Thoracic aorta (tissue), 2 donors: ENCODE measurements at regions not wholly inside any gene's neighbourhood (a gene's known extent, or its start where the extent isn't known, plus 50 kb on each side); places are given as distances from the start of the nearest gene placed in this dataset.

Experiments
- ATAC-seq: fragments of 150-250 bp; one replicate; pipeline ENCODE4 v1.8.0; 2017; ENCODE audit warnings: low read depth; ENCODE audit not compliant: insufficient number of reproducible peaks, low FRiP score
- DNase-seq: peaks from one replicate; pipeline ENCODE4 v3.0.0-alpha.2; 2020; ENCODE audit warnings: low spot score
- H3K27ac ChIP-seq, 2 donors: fragments of 200-600 bp; sonication (generic); 1 replicate in 1 of 2; 2 replicates in 1 of 2; pipeline ENCODE4 v1.5.1; 2016; ENCODE audit warnings: mild to moderate bottlenecking in 2 of 2, moderate library complexity in 2 of 2
- H3K27me3 ChIP-seq: fragments of 200-600 bp; sonication (generic); replicated peaks from 2 replicates; pipeline ENCODE4 v1.6.0; 2016; ENCODE audit warnings: mild to moderate bottlenecking; ENCODE audit not compliant: insufficient read depth
- H3K36me3 ChIP-seq: fragments of 200-600 bp; sonication (generic); one replicate; pipeline ENCODE4 v1.5.1; 2016
- H3K4me1 ChIP-seq, 2 donors: fragments of 200-600 bp; sonication (generic); 1 replicate in 1 of 2; 2 replicates in 1 of 2; pipeline versions ENCODE4 v1.5.1 to v1.6.0; 2016; ENCODE audit warnings: low read depth in 2 of 2, mild to moderate bottlenecking in 1 of 2; ENCODE audit not compliant: control insufficient read depth in 1 of 2
- H3K4me3 ChIP-seq: fragments of 200-600 bp; sonication (generic); 2 replicates; pipeline ENCODE4 v1.5.1; 2016; ENCODE audit warnings: mild to moderate bottlenecking
- H3K9me3 ChIP-seq: fragments of 200-600 bp; sonication (generic); 2 replicates; pipeline ENCODE4 v1.5.1; 2016
- TF ChIP-seq, protein P1 (sequence below): fragments of 200-600 bp; sonication (generic); IDR thresholded peaks from one replicate; pipeline ENCODE4 v1.5.1; 2019; ENCODE audit warnings: antibody characterized with exemption

DNA sequence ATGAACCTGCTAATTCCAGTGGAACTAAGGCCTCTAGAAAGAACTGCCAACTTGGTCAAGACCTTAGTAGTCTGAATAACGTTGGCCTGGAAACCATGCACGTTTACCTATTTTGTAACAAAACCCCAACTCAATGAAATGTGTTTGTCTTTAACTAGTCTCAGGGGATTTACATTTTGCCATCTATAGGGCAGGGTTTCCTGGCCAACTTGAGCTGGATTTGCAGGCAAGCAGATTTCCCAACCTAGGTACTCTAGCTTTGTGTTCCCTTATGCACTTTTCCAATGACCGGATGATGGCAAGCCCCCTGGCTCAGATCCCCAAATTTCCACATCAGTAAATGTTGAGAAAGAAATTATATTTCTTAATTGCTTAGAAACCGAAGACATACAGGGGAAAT is 114.5 kb downstream of the IRS2 start:
- TF ChIP-seq, protein P1, sequence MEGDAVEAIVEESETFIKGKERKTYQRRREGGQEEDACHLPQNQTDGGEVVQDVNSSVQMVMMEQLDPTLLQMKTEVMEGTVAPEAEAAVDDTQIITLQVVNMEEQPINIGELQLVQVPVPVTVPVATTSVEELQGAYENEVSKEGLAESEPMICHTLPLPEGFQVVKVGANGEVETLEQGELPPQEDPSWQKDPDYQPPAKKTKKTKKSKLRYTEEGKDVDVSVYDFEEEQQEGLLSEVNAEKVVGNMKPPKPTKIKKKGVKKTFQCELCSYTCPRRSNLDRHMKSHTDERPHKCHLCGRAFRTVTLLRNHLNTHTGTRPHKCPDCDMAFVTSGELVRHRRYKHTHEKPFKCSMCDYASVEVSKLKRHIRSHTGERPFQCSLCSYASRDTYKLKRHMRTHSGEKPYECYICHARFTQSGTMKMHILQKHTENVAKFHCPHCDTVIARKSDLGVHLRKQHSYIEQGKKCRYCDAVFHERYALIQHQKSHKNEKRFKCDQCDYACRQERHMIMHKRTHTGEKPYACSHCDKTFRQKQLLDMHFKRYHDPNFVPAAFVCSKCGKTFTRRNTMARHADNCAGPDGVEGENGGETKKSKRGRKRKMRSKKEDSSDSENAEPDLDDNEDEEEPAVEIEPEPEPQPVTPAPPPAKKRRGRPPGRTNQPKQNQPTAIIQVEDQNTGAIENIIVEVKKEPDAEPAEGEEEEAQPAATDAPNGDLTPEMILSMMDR, result no peak
- no peaks in the 10 kb centered on the region for H3K9me3 ChIP-seq
- H3K27me3 ChIP-seq, result no peaks in the 10 kb centered on the region
- no peak overlapping the region for H3K4me3 ChIP-seq
- DNase-seq (no peak), ATAC-seq (no peak)
- no peak overlapping the region for H3K27ac ChIP-seq
- H3K4me1 ChIP-seq, result peaks cover 0 to 13% of the 10 kb centered on the region in 2 donors
- H3K36me3 ChIP-seq, result no peaks in the 10 kb centered on the region

DNA sequence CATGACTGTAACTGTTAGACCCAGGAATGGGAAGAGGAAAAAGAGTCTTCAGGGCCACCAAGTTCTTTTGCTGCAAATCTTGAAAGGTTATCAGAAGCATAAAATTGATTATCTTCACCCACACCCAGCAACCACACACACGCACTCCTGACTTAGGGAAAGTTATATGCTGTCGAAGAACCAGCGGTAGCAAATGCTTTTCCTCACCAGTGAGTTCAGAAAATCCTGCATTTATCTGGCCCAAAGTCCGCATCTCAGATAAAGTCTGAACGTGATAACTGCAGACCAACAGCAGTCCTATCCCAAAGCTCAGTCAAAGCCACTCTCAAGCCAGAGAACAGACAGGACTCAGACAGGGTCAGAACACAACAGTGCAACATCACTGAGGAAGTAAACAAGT is 115.6 kb downstream of the IRS2 start:
- DNase-seq, result no peak

DNA sequence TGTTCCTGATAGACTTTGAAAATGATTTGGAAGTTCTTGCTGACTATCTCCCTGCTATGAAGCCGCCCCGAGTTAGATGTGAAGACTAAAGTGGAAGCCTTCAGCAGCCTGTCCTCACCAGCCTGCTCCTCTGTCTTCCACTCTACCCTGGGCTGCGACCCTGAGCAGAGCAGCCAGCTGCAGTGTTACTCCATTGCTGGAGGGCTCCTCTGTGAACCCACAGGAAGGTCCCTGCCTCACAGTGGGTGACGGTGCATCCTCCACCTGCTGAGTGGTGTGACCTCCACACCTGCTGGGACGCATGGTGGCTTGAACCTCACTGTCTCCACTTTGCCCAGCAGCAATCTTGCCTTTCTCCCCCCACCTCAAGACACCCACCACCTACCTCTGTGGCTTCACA is 116.4 kb downstream of the IRS2 start:
- DNase-seq (no peak), ATAC-seq (no peak)
- H3K4me3 ChIP-seq, result no peak overlapping the region
- TF ChIP-seq, protein P1, result no peak
- H3K27me3 ChIP-seq, result no peaks in the 10 kb centered on the region
- peaks cover 0 to 13% of the 10 kb centered on the region in 2 donors for H3K4me1 ChIP-seq
- H3K27ac ChIP-seq, result no peak overlapping the region
- H3K36me3 ChIP-seq, result no peaks in the 10 kb centered on the region
- H3K9me3 ChIP-seq, result no peaks in the 10 kb centered on the region

More for the DNA sequence above, 115.6 kb downstream of the IRS2 start:
- no peak for ATAC-seq
- H3K27ac ChIP-seq, result no peak overlapping the region
- TF ChIP-seq, protein P1, result no peak
- no peaks in the 10 kb centered on the region for H3K9me3 ChIP-seq
- no peaks in the 10 kb centered on the region for H3K36me3 ChIP-seq
- H3K4me1 ChIP-seq, result peaks cover 0 to 13% of the 10 kb centered on the region in 2 donors
- no peak overlapping the region for H3K4me3 ChIP-seq
- no peaks in the 10 kb centered on the region for H3K27me3 ChIP-seq

DNA sequence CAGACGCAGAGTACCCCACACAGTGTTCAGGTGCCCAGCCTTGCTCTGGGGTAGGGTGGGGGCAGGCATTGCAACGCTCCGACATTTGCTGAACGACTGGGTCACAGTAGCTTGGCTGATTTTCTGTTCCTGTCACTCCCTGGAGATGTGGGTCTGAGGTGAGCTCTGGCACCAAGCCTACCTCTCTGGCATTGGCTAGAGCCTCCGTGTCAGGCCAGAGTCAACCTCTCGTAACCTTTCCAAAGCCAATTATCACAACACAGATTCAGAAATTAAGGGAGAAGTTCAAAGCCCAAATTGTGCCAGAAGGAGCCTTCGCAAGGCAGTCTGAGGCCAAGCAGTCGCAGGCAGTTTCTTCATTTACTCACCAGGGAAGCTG is 117.2 kb downstream of the IRS2 start:
- H3K4me3 ChIP-seq, result no peak overlapping the region
- DNase-seq (no peak), ATAC-seq (no peak)
- H3K9me3 ChIP-seq, result no peaks in the 10 kb centered on the region
- TF ChIP-seq, protein P1, result no peak
- H3K36me3 ChIP-seq, result no peaks in the 10 kb centered on the region
- H3K4me1 ChIP-seq, result peaks cover 0 to 13% of the 10 kb centered on the region in 2 donors
- no peaks in the 10 kb centered on the region for H3K27me3 ChIP-seq
- no peak overlapping the region for H3K27ac ChIP-seq

DNA sequence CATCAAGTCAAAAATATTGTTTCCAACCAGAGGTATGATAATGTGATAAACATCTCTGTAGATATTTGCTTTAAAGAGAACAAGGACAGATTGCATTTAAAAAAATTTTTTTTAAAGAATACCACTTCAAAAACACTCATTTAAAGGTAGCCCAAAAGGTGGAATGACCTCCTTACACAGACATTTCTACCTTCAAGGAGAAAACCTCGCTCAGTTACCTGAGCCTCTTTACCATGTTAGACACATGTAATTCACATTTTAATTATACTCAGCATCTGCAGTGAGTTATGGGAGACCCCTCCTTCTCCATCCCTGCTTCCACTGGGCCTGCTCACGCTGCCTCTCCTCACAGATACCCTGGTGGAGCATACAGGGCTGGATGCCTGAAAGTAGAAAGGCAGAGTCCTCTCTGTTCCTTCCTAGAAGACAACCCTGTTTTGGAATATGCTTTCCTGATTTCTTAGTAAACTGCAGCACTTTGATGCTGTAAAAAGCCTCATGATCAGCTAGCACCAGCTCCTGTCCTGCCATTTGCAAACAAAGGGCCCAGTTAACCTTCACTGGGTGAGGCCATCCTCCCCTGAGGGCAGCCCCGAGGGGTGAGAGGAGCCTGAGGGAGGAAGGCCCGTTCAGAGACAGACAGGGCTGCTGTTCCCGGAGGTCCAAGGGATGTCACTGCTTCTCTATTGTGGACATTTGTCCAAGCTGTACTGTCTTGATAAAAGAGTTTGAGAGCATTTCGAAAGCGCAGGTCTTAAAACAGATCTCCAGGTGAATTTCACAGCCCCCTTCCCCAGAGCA is 117.8 kb downstream of the IRS2 start:
- Histone ChIP-seq H3K36me3 (no peaks in the 10 kb centered on the region), H3K27me3 (no peaks in the 10 kb centered on the region), H3K4me3 (no peak overlapping the region), H3K9me3 (no peaks in the 10 kb centered on the region), H3K27ac (no peak overlapping the region), H3K4me1 (peaks cover 0 to 13% of the 10 kb centered on the region in 2 donors)
- TF ChIP-seq, protein P1, result no peak
- no peak for DNase-seq
- ATAC-seq, result no peak
